ENCODE measurements at regions not wholly inside any gene's neighbourhood (a gene's known extent, or its start where the extent isn't known, plus 50 kb on each side); places are given as distances from the start of the nearest gene placed in this dataset.

- ATAC-seq (ENCODE audit: low read depth) (no peak), DNase-seq (no peak)
- no peaks in the 10 kb centered on the region for H3K79me2 ChIP-seq (ENCODE audit: control insufficient read depth, insufficient read depth, low read length)
- intact Hi-C loops (cut with micrococcal nuclease), result no loop called here
- no peak overlapping the region for H2AFZ ChIP-seq (ENCODE audit: insufficient read depth, low read depth, low read length, poor library complexity, severe bottlenecking)
- peaks cover 4% of the 10 kb centered on the region for H3K9me3 Mint-ChIP-seq (ENCODE audit: insufficient read depth)
- H3K27ac ChIP-seq (ENCODE audit: low read length in 2 of 2), result no peak overlapping the region
- no peak overlapping the region for H3K4me2 ChIP-seq (replicated peaks; ENCODE audit: low read depth, low read length, poor library complexity, severe bottlenecking)
- no peak for TF ChIP-seq CTCF (IDR thresholded peaks at IDR 0.05)
- H4K20me1 ChIP-seq (ENCODE audit: control insufficient read depth, insufficient read depth, low read length, poor library complexity, severe bottlenecking), result no peaks in the 10 kb centered on the region
- H3K36me3 ChIP-seq (replicated peaks in 1 of 2; ENCODE audit: control extremely low read depth in 1 of 2, control insufficient read depth in 1 of 2, extremely low read depth in 1 of 2, insufficient read depth in 2 of 2, low read length in 1 of 2), result no peaks in the 10 kb centered on the region
- CTCF ChIA-PET, result interaction anchor here (0.9 kb wide), 1 partner anchor 101 kb away, joined by 3 read pairs; no protein-coding TSS in a partner anchor
- peaks cover 0 to 3% (median 0%) of the 10 kb centered on the region in 4 experiments for H3K27me3 ChIP-seq (replicated peaks in 1 of 4; ENCODE audit: control extremely low read depth in 1 of 4, control insufficient read depth in 3 of 4, insufficient read depth in 4 of 4, low read length in 3 of 4)
- H3K27me3 Mint-ChIP-seq, result peaks cover 5% of the 10 kb centered on the region
- POLR2A ChIA-PET, result no interaction called here
- WGBS (ENCODE audit: insufficient coverage), result 77% methylated on average over 10 of the region's 15 CpGs
- no peak overlapping the region for H3K27ac Mint-ChIP-seq
- H3K4me1 ChIP-seq (ENCODE audit: control insufficient read depth in 2 of 2, insufficient read depth in 2 of 2, low read length in 2 of 2), result no peaks in the 10 kb centered on the region
- peaks cover 0 to 38% (median 0%) of the 10 kb centered on the region in 3 donors for H3K9me3 ChIP-seq (ENCODE audit: control extremely low read depth in 1 of 3, control insufficient read depth in 2 of 3, insufficient read depth in 1 of 3, low read length in 2 of 3)
- H3K9ac ChIP-seq (ENCODE audit: low read length), result no peak overlapping the region
- no peak overlapping the region for H3K4me3 ChIP-seq (ENCODE audit: control extremely low read depth in 1 of 5, extremely low read depth in 1 of 5, insufficient read depth in 1 of 5, low read depth in 2 of 5, low read length in 4 of 5)
- H3K4me3 Mint-ChIP-seq, result no peak overlapping the region
- no peaks in the 10 kb centered on the region for H3K4me1 Mint-ChIP-seq
These were observed 348.7 kb downstream of the NPHP4 start for GRCh38 chr1:5643360-5644107.

- Mint-ChIP-seq H3K9me3 (ENCODE audit: insufficient read depth) (peaks cover 4% of the 10 kb centered on the region), H3K4me1 (no peaks in the 10 kb centered on the region), H3K27ac (no peak overlapping the region), H3K4me3 (no peak overlapping the region), H3K27me3 (peaks cover 18% of the 10 kb centered on the region)
- DNase-seq (no peak), ATAC-seq (ENCODE audit: low read depth) (no peak)
- no peaks in the 10 kb centered on the region for H3K79me2 ChIP-seq (ENCODE audit: control insufficient read depth, insufficient read depth, low read length)
- H3K9ac ChIP-seq (ENCODE audit: low read length), result no peak overlapping the region
- ChIA-PET POLR2A (no interaction called here), CTCF (no interaction called here)
- H3K4me1 ChIP-seq (ENCODE audit: control insufficient read depth in 2 of 2, insufficient read depth in 2 of 2, low read length in 2 of 2), result no peaks in the 10 kb centered on the region
- no peak overlapping the region for H2AFZ ChIP-seq (ENCODE audit: insufficient read depth, low read depth, low read length, poor library complexity, severe bottlenecking)
- no peak overlapping the region for H3K4me3 ChIP-seq (ENCODE audit: control extremely low read depth in 1 of 5, extremely low read depth in 1 of 5, insufficient read depth in 1 of 5, low read depth in 2 of 5, low read length in 4 of 5)
- intact Hi-C loops (cut with micrococcal nuclease), result no loop called here
- 41% methylated on average over 5 of the region's 6 CpGs for WGBS (ENCODE audit: insufficient coverage)
- H3K4me2 ChIP-seq (replicated peaks; ENCODE audit: low read depth, low read length, poor library complexity, severe bottlenecking), result no peak overlapping the region
- no peak overlapping the region for H3K27ac ChIP-seq (ENCODE audit: low read length in 2 of 2)
- no peaks in the 10 kb centered on the region for H4K20me1 ChIP-seq (ENCODE audit: control insufficient read depth, insufficient read depth, low read length, poor library complexity, severe bottlenecking)
- H3K27me3 ChIP-seq (replicated peaks in 1 of 4; ENCODE audit: control extremely low read depth in 1 of 4, control insufficient read depth in 3 of 4, insufficient read depth in 4 of 4, low read length in 3 of 4), result peaks cover 0 to 3% (median 0%) of the 10 kb centered on the region in 4 experiments
- no peak for TF ChIP-seq CTCF (IDR thresholded peaks at IDR 0.05)
- TF ChIP-seq EZH2 (IDR thresholded peaks at IDR 0.05; ENCODE audit: borderline replicate concordance, insufficient read depth, low read depth, low read length, poor library complexity, severe bottlenecking), result no peak
- H3K9me3 ChIP-seq (ENCODE audit: control extremely low read depth in 1 of 3, control insufficient read depth in 2 of 3, insufficient read depth in 1 of 3, low read length in 2 of 3), result peaks cover 0 to 28% (median 0%) of the 10 kb centered on the region in 3 donors
- no peaks in the 10 kb centered on the region for H3K36me3 ChIP-seq (replicated peaks in 1 of 2; ENCODE audit: control extremely low read depth in 1 of 2, control insufficient read depth in 1 of 2, extremely low read depth in 1 of 2, insufficient read depth in 2 of 2, low read length in 1 of 2)
These were observed 351.4 kb downstream of the NPHP4 start for GRCh38 chr1:5640845-5641244.
